ENCODE measurements at regions not wholly inside any gene's neighbourhood (a gene's known extent, or its start where the extent isn't known, plus 50 kb on each side); places are given as distances from the start of the nearest gene placed in this dataset.

GRCh38 chr2:215573496-215573895, 137.6 kb upstream of the FN1 start:
- Histone ChIP-seq H3K4me3 (ENCODE audit: low read depth in 2 of 2, low read length in 2 of 2) (no peak overlapping the region), H3K4me1 (ENCODE audit: control insufficient read depth, insufficient read depth, low read length) (no peaks in the 10 kb centered on the region), H3K27ac (ENCODE audit: low read length) (no peak overlapping the region), H3K36me3 (ENCODE audit: control insufficient read depth, insufficient read depth, low read length) (no peaks in the 10 kb centered on the region), H3K9me3 (ENCODE audit: control insufficient read depth, insufficient read depth, low read depth, low read length) (no peaks in the 10 kb centered on the region), H3K27me3 (ENCODE audit: control insufficient read depth, insufficient read depth, low read length) (no peaks in the 10 kb centered on the region)
- POLR2A ChIA-PET: no interaction called here
- no peak for TF ChIP-seq TCF7L2 (IDR thresholded peaks at IDR 0.05; ENCODE audit: low read depth, low read length)
- TF ChIP-seq POLR2AphosphoS5 (IDR thresholded peaks at IDR 0.05; ENCODE audit: low read depth, low read length): no peak
- no peak for TF ChIP-seq REST (IDR thresholded peaks at IDR 0.05; ENCODE audit: insufficient read depth in 1 of 2, low read depth in 2 of 2, low read length in 1 of 2)
- TF ChIP-seq CTCF (IDR thresholded peaks at IDR 0.05): no peak
- TF ChIP-seq SIN3A (IDR thresholded peaks at IDR 0.05; ENCODE audit: borderline replicate concordance, insufficient read depth, low read depth, low read length): no peak
- no peak for DNase-seq (ENCODE audit: low read depth, low spot score)
- intact Hi-C loops (cut with micrococcal nuclease; ENCODE audit: unreplicated experiment) (no loop called here), in situ Hi-C loops (cut with HindIII; ENCODE audit: low pct_unique_long_range_greater_than_20kb, low sequenced_read_pairs) (no loop called here)
- CTCF ChIA-PET: no interaction called here
- no TSS peak for BruUV-seq (replicated peaks)
- no peak for ATAC-seq

DNA sequence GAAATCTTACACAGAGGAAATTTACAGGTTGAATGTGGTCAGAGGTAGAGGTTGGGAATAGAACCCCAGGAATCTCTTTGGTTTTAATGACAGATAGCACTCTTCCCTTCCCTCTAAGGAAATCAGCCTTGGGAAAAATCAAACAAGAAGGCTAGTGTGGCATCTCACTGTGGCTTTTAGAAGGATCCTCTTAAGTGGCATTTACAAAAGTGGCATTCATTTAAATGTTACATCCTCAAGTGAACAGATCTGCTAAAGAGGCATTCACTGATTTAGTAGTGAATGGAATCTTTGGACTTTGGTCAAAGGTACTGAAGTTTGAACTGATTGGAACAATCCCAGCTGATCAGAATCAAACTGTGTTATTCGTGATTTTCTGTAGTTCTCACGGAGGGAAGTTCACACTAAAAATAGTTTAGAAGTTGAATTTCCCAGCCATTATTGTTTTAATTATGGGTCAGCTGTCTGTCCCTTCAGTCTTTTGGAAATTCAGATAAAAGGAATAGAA, 136.5 kb upstream of the FN1 start:
- POLR2A ChIA-PET: no interaction called here
- no peaks in the 10 kb centered on the region for H3K27me3 ChIP-seq (ENCODE audit: control insufficient read depth, insufficient read depth, low read length)
- H3K36me3 ChIP-seq (ENCODE audit: control insufficient read depth, insufficient read depth, low read length): no peaks in the 10 kb centered on the region
- no peak overlapping the region for H3K4me3 ChIP-seq (ENCODE audit: low read depth in 2 of 2, low read length in 2 of 2)
- H3K9me3 ChIP-seq (ENCODE audit: control insufficient read depth, insufficient read depth, low read depth, low read length): no peaks in the 10 kb centered on the region
- in situ Hi-C loops (cut with HindIII; ENCODE audit: low pct_unique_long_range_greater_than_20kb, low sequenced_read_pairs): no loop called here
- no peak overlapping the region for H3K27ac ChIP-seq (ENCODE audit: low read length)
- no peak for ATAC-seq
- no peak for DNase-seq (ENCODE audit: low read depth, low spot score)
- no TSS peak for BruUV-seq (replicated peaks)
- no peaks in the 10 kb centered on the region for H3K4me1 ChIP-seq (ENCODE audit: control insufficient read depth, insufficient read depth, low read length)
- TF ChIP-seq CTCF (IDR thresholded peaks at IDR 0.05): no peak
- TF ChIP-seq TCF7L2 (IDR thresholded peaks at IDR 0.05; ENCODE audit: low read depth, low read length): no peak
- no peak for TF ChIP-seq SIN3A (IDR thresholded peaks at IDR 0.05; ENCODE audit: borderline replicate concordance, insufficient read depth, low read depth, low read length)
- TF ChIP-seq POLR2AphosphoS5 (IDR thresholded peaks at IDR 0.05; ENCODE audit: low read depth, low read length): no peak
- no peak for TF ChIP-seq REST (IDR thresholded peaks at IDR 0.05; ENCODE audit: insufficient read depth in 1 of 2, low read depth in 2 of 2, low read length in 1 of 2)
- CTCF ChIA-PET: no interaction called here
- intact Hi-C loops (cut with micrococcal nuclease; ENCODE audit: unreplicated experiment): no loop called here
